Parathyroid adenoma (tissue), 2 donors: ENCODE measurements at regions not wholly inside any gene's neighbourhood (a gene's known extent, or its start where the extent isn't known, plus 50 kb on each side); places are given as distances from the start of the nearest gene placed in this dataset.
"Not testable (repeated sequence)": the region's sequence is repeated elsewhere in the genome, so short reads cannot be mapped to it uniquely, and the experiment has no call there.

Experiments
- H2AFZ ChIP-seq: fragments of 300-600 bp; sonication (generic); one replicate; pipeline ENCODE4 v1.7.0; 2017; ENCODE audit warnings: antibody characterized with exemption, mild to moderate bottlenecking
- H3K27ac ChIP-seq: fragments of 300-600 bp; sonication (generic); one replicate; pipeline ENCODE4 v1.7.0; 2017
- H3K27me3 ChIP-seq: fragments of 300-600 bp; sonication (generic); one replicate; pipeline ENCODE4 v1.7.0; 2017; ENCODE audit warnings: low read length; ENCODE audit not compliant: control insufficient read depth, insufficient read depth
- H3K36me3 ChIP-seq: fragments of 300-600 bp; sonication (generic); one replicate; pipeline ENCODE4 v1.7.0; 2017; ENCODE audit warnings: low read length; ENCODE audit not compliant: control insufficient read depth, insufficient read depth
- H3K4me1 ChIP-seq: fragments of 300-600 bp; sonication (generic); one replicate; pipeline ENCODE4 v1.7.0; 2017; ENCODE audit warnings: control low read depth
- H3K4me2 ChIP-seq: fragments of 300-600 bp; sonication (generic); one replicate; pipeline ENCODE4 v1.7.0; 2017; ENCODE audit warnings: low read length
- H3K4me3 ChIP-seq: fragments of 300-600 bp; sonication (generic); one replicate; pipeline ENCODE4 v1.7.0; 2017; ENCODE audit warnings: low read depth, low read length
- H3K79me2 ChIP-seq: fragments of 300-600 bp; sonication (generic); one replicate; pipeline ENCODE4 v1.7.0; 2017; ENCODE audit warnings: control low read depth
- H3K9ac ChIP-seq: fragments of 300-600 bp; sonication (generic); one replicate; pipeline ENCODE4 v1.7.0; 2017; ENCODE audit warnings: mild to moderate bottlenecking
- H3K9me3 ChIP-seq: fragments of 300-600 bp; sonication (generic); one replicate; pipeline ENCODE4 v1.7.0; 2017; ENCODE audit warnings: low read length; ENCODE audit not compliant: control insufficient read depth
- CTCF ChIP-seq: fragments of 300-600 bp; sonication (generic); IDR thresholded peaks from one replicate; pipeline ENCODE4 v1.7.0; 2017; ENCODE audit warnings: antibody characterized with exemption, mild to moderate bottlenecking
- donor health status: primary hyperparathyroidism.

- H2AFZ ChIP-seq = no peak overlapping the region
- H3K9ac ChIP-seq = no peak overlapping the region
- H3K27ac ChIP-seq = no peak overlapping the region
- H3K4me3 ChIP-seq = no peak overlapping the region
- H3K27me3 ChIP-seq = no peaks in the 10 kb centered on the region
- H3K9me3 ChIP-seq = no peaks in the 10 kb centered on the region
- H3K79me2 ChIP-seq = no peaks in the 10 kb centered on the region
- H3K36me3 ChIP-seq = no peaks in the 10 kb centered on the region
- H3K4me1 ChIP-seq = no peaks in the 10 kb centered on the region
- H3K4me2 ChIP-seq = no peak overlapping the region
- TF ChIP-seq CTCF = no peak
Observed at GRCh38 chr15:89016549-89017041, 71.7 kb upstream of the ABHD2 start.

- H3K79me2 ChIP-seq = no peaks in the 10 kb centered on the region
- H2AFZ ChIP-seq = peak overlapping the region; percentile 15
- H3K27me3 ChIP-seq = no peaks in the 10 kb centered on the region
- H3K9ac ChIP-seq = no peak overlapping the region
- peak; percentile 34 for TF ChIP-seq CTCF
- H3K4me3 ChIP-seq = peak overlapping the region; percentile 11
- no peaks in the 10 kb centered on the region for H3K36me3 ChIP-seq
- no peaks in the 10 kb centered on the region for H3K9me3 ChIP-seq
- H3K4me2 ChIP-seq = peak overlapping the region; percentile 31
- no peaks in the 10 kb centered on the region for H3K4me1 ChIP-seq
- H3K27ac ChIP-seq = peak overlapping the region; percentile 6
Observed at GRCh38 chr15:89017370-89018066, 70.7 kb upstream of the ABHD2 start.

GRCh38 chr15:89018207-89018606 is 70.0 kb upstream of the ABHD2 start:
- no peak for TF ChIP-seq CTCF
- Histone ChIP-seq H3K4me1 (no peaks in the 10 kb centered on the region), H3K27ac (peak overlapping the region; percentile 6), H3K27me3 (no peaks in the 10 kb centered on the region), H3K36me3 (no peaks in the 10 kb centered on the region), H3K79me2 (no peaks in the 10 kb centered on the region), H3K4me3 (no peak overlapping the region), H3K9ac (no peak overlapping the region), H3K4me2 (no peak overlapping the region), H3K9me3 (no peaks in the 10 kb centered on the region), H2AFZ (no peak overlapping the region)

- Histone ChIP-seq H3K4me2 (no peak overlapping the region), H3K9me3 (no peaks in the 10 kb centered on the region), H3K4me1 (no peaks in the 10 kb centered on the region), H3K4me3 (no peak overlapping the region), H2AFZ (no peak overlapping the region), H3K36me3 (no peaks in the 10 kb centered on the region), H3K27ac (no peak overlapping the region), H3K27me3 (no peaks in the 10 kb centered on the region), H3K9ac (no peak overlapping the region), H3K79me2 (no peaks in the 10 kb centered on the region)
- TF ChIP-seq CTCF = no peak
Observed at GRCh38 chr15:89019436-89019835, 68.8 kb upstream of the ABHD2 start.

GRCh38 chr15:89021224-89021623 is 67.0 kb upstream of the ABHD2 start:
- no peak for TF ChIP-seq CTCF

GRCh38 chr15:89021886-89022285 is 66.4 kb upstream of the ABHD2 start:
- not testable (repeated sequence) for H3K79me2 ChIP-seq, H3K36me3 ChIP-seq, H3K4me3 ChIP-seq, H3K9me3 ChIP-seq, H3K9ac ChIP-seq, H2AFZ ChIP-seq, H3K27ac ChIP-seq, H3K27me3 ChIP-seq, H3K4me2 ChIP-seq, H3K4me1 ChIP-seq

More at GRCh38 chr15:89021224-89021623, 67.0 kb upstream of the ABHD2 start:
- Histone ChIP-seq H3K27me3 (no peaks in the 10 kb centered on the region), H3K9me3 (no peaks in the 10 kb centered on the region), H2AFZ (no peak overlapping the region), H3K27ac (no peak overlapping the region), H3K79me2 (no peaks in the 10 kb centered on the region), H3K9ac (no peak overlapping the region), H3K4me1 (no peaks in the 10 kb centered on the region), H3K4me3 (no peak overlapping the region), H3K4me2 (no peak overlapping the region), H3K36me3 (no peaks in the 10 kb centered on the region)
